ENCODE measurements at regions not wholly inside any gene's neighbourhood (a gene's known extent, or its start where the extent isn't known, plus 50 kb on each side); places are given as distances from the start of the nearest gene placed in this dataset.
A peak's percentile ranks its signal among the peaks of the same experiment; 100 is the strongest.
"Not testable (repeated sequence)": the region's sequence is repeated elsewhere in the genome, so short reads cannot be mapped to it uniquely, and the experiment has no call there.

GRCh38 chr11:71638801-71639519, 56.3 kb upstream of the KRTAP5-11 start:
- DNase-seq, result peak; percentile 57

DNA sequence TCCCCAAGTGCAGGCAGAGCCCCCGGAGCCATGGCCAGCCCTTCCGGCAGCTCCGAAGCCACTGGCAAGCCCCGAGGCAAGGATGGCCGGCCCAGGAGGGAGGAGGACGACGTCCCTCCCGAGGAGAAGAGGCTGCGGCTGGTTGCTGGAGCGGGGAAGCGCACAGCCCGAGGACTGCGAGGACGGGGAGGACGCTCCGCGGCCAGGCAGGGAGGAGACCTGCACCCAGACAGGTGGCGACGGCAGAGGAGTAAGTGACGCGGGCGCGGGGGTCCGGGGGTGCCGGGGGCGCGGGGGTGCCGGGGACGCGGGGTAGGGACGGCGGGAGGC, 56.8 kb upstream of the KRTAP5-11 start:
- DNase-seq, result not testable (repeated sequence)

DNA sequence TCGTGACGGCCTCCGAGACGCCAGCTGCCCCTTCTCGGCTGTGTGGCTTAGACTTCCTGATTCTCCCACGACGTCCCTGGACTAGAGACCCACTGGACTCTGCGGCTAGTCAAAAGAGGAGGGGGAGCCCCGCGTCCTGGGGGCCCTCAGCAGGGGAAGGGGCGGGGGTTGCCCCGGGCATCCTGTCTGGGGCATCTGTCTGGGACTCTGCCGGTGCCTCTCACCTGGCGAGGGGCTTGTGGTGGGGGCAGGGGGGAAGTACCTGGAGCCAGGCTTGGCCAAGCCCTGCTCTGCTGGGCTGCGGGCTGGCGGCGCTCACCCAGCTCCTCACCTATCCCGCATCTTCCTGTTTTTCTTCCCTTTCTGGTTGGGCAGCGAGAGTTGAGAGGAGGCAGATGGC, 57.2 kb upstream of the KRTAP5-11 start:
- not testable (repeated sequence) for DNase-seq

DNA sequence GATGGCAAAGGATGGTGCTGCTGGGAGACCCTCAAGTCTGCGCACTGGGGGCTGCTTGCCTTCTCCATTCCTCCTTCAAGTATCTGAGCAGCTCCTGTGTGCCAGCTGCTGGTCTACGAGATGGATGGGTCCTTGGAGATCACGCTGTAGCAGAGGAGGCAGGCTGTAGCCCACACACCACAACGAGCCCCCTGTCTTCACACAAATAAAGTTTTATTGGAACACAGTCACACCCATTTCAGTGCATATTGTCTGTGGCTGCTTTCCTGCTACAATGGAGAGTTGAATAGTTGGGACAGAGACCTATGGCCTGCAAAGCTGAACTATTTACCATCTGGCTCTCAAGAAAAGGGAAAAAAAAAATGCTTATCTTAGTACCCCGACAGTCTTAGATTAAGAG, 64.4 kb upstream of the KRTAP5-11 start:
- not testable (repeated sequence) for DNase-seq

DNA sequence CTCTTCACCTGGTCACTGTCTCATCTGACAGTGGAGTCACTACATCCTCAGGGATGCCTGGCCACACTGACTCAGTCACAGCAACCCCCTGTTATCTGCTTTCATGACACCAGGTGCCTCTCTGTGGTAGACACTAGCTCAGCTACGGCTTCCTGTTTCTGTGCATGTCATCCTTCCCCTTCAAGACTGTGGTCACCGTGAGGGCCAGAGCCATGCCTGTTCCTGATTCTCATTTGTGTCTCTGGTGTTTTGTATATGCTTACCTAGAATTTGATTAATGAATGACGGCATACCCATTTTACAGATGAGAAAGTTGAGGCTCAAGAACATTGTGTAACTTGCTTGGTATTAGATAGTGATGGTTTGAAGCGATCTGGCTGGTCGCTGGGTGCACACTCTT, 70.3 kb upstream of the KRTAP5-11 start:
- not testable (repeated sequence) for DNase-seq

- DNase-seq, result not testable (repeated sequence)
Observed at GRCh38 chr11:71654423-71654822, 71.7 kb upstream of the KRTAP5-11 start.

DNA sequence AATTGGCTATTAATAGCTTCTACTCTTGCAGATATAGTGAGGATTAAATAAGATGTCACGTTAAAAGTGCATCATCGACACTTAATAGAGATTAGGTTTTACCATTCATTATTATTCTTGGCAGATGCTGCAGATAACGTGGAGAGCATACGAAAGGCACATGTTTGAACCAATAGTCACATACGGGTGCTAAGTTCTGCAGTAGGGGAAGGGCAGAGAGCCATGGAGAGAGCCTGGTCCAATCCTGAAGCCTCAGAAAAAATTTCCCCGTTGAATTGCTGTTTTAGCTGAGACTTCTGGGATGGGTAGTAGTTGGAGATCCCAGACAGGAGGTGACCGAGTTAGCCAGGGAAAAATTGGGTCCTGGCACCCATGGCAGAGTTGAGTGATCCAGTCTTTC, 72.4 kb upstream of the KRTAP5-11 start:
- DNase-seq, result not testable (repeated sequence)

DNA sequence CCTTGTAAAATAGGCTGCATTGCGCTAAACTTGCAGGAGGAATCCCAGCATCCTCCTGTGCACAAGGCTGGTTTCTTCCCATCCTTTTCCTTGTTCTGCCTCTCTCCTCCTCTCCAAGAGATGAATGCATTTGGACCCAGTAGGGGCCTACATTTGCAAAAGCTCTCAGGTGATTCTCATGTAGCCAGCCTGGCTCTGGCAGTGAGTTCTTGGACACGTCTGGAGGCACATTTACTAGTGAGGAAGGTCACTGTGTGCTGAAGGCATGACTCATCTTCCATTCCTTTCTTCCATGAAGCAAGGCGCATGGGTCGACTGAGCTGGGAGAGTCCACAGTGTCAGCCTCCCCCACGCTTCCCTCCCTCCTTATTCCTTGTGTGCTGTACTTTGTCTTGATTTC, 73.8 kb upstream of the KRTAP5-11 start:
- DNase-seq, result not testable (repeated sequence)

DNA sequence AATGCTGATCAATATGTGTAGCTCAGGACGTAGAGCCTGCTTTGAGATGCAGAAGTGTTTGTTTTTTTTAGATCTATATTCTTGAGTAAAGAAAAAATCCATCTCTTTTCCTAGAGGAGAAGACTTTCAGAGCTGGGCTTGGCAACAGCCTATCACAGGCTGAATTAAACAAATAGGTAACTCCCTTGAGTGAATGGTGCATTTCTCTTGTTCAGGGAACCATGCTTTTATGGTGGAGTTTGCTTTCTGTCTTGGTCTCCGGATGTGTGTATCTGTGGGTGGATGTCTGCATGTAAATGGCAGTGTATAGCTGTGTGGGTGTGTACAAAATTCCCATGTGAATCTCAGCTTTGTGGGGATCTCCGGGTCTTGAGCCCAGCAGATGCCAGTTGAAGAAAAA, 82.3 kb upstream of the KRTAP5-11 start:
- DNase-seq, result not testable (repeated sequence)

DNA sequence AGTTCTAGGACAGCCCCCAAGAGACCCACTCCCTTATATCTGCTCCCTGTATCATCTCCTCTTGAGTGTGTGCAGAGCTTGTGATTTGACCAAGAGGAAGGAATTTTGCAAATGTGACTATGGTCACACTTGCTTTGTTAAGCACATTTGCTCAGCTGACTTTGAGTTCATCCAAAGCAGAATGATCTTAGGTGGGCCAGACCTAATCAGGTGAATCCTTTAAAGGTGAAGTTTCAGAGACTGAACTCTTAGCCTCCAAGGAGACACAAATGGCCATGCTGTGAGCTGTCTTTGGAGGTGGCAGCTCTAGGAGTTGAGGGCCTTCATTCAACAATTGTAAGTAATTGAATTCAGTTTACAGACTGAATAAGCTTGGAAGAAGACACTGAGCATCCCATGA, 115.4 kb upstream of the KRTAP5-11 start:
- DNase-seq, result not testable (repeated sequence)

- not testable (repeated sequence) for DNase-seq
Observed at GRCh38 chr11:71698961-71699360, 116.3 kb upstream of the KRTAP5-11 start.

DNA sequence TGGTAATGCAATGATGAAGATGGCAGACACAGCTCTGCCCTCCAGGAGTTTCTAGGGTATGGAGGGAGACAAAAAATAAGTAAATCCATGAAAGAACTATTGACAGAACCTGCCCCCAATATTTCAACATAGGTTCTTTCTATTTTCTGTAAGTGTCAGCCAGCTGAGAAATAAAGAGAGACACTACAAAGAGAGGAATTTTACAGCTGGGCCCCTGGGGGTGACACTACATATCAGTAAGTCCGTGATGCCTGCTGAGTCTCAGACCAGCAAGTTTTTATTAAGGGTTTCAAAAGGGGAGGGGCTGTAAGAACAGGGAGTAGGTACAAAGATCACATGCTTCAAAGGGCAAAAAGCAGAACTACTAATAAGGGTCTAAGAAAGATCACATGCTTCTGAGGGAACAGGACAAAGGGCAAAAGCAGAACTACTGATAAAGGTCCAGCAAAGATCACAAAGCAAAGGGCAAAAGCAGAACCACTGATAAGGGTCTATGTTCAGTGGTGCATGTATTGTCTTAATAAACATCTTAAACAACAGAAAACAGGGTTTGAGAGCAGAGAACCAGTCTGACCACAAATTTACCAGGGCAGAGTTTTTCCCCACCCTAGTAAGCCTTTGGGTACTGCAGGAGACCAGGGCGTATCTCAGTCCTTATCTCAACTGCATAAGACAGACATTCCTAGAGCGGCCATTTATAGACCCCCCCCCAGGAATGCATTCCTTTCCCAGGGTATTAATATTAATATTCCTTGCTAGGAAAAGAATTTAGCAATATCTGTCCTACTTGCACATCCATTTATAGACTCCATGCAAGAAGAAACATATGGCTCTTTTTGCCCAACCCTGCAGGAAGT, 119.0 kb upstream of the KRTAP5-11 start:
- not testable (repeated sequence) for DNase-seq

GRCh38 chr11:71705086-71705737, 122.5 kb upstream of the KRTAP5-11 start:
- DNase-seq, result not testable (repeated sequence)

GRCh38 chr11:71705738-71706432, 123.2 kb upstream of the KRTAP5-11 start:
- not testable (repeated sequence) for DNase-seq

DNA sequence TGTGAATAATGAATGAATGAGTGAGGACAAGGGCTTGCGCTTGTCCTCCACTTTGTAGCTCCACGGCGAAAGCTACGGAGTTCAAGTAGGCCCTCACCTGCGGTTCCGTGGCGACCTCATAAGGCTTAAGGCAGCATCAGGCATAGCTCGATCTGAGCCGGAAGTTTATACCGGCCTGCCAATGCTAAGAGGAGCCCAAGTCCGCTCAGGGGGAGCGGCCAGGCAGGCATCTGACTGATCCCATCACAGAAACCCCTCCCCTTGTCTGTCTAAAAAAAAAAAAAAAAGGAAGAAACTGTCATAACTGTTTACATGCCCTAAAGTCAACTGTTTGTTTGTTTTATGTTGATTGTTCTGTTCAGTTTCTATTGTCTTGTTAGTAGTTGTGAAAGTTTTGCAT, 124.4 kb upstream of the KRTAP5-11 start:
- DNase-seq, result not testable (repeated sequence)

- DNase-seq, result not testable (repeated sequence)
Observed at GRCh38 chr11:71709541-71709940, 123.5 kb upstream of the DEFB108B start.

- peak; percentile 76 for DNase-seq
Observed at GRCh38 chr11:71710171-71710671, 122.8 kb upstream of the DEFB108B start.

GRCh38 chr11:71710701-71711385, 122.2 kb upstream of the DEFB108B start:
- not testable (repeated sequence) for DNase-seq

GRCh38 chr11:71712350-71712749, 120.7 kb upstream of the DEFB108B start:
- DNase-seq, result not testable (repeated sequence)

DNA sequence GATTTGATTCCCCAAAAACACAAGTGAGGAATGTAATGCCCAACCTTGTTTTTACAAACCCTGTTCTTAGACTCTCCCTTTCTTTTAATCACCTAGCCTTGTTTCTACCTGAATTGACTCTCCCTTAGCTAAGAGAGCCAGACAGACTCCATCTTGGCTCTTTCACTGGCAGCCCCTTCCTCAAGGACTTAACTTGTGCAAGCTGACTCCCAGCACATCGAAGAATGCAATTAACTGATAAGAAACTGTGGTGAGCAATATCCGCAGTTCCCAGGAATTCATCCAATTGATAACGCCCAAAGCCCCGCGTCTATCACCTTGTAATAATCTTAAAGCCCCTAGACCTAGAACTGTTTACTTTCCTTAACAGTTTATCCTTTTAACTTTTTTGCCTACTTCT, 120.2 kb upstream of the DEFB108B start:
- not testable (repeated sequence) for DNase-seq

GRCh38 chr11:71714510-71714909, 118.5 kb upstream of the DEFB108B start:
- DNase-seq, result not testable (repeated sequence)

- not testable (repeated sequence) for DNase-seq
Observed at GRCh38 chr11:71721840-71722239, 111.2 kb upstream of the DEFB108B start.

All from CD4-positive, alpha-beta T cell treated with Interleukin-10 for 1 hour (primary cell).